IPS-18a (cell line): ENCODE measurements at regions not wholly inside any gene's neighbourhood (a gene's known extent, or its start where the extent isn't known, plus 50 kb on each side); places are given as distances from the start of the nearest gene placed in this dataset.
"Not testable (repeated sequence)": the region's sequence is repeated elsewhere in the genome, so short reads cannot be mapped to it uniquely, and the experiment has no call there.

Experiments used
- H3K27ac ChIP-seq: one replicate; pipeline ENCODE4 v1.5.1; 2013; ENCODE audit warnings: low read length
- H3K27me3 ChIP-seq: one replicate; pipeline ENCODE4 v1.6.1; 2013; ENCODE audit warnings: mild to moderate bottlenecking, low read length; ENCODE audit not compliant: control insufficient read depth, insufficient read depth
- H3K36me3 ChIP-seq: one replicate; pipeline ENCODE4 v1.6.1; 2013; ENCODE audit warnings: low read depth, low read length; ENCODE audit not compliant: control insufficient read depth
- H3K4me1 ChIP-seq: one replicate; pipeline ENCODE4 v1.6.1; 2013; ENCODE audit warnings: low read depth, low read length; ENCODE audit not compliant: control insufficient read depth
- H3K4me3 ChIP-seq: one replicate; pipeline ENCODE4 v1.5.1; 2013; ENCODE audit warnings: low read length
- H3K9ac ChIP-seq: one replicate; pipeline ENCODE4 v1.6.1; 2013; ENCODE audit warnings: mild to moderate bottlenecking, low read length, moderate library complexity
- H3K9me3 ChIP-seq: one replicate; pipeline ENCODE4 v1.6.1; 2013; ENCODE audit warnings: low read depth, low read length; ENCODE audit not compliant: control insufficient read depth

DNA sequence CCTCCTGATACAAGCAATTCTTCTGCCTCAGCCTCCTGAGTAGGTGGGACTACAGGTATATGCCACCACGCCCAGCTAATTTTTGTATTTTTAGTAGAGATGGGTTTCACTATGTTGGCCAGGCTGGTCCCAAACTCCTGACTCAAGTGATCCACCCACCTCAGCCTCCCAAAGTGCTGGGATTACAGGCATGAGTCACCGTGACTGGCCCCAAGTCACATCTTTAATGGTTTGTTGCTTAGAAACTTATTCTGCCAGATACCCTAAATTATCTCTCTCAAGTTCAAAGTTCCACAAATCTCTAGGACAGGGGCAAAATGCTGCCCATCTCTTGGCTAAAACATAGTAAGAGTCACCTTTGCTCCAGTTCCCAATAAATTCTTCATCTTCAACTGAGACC lies 444.1 kb upstream of the HSF2 start:
- H3K9ac ChIP-seq, H3K4me1 ChIP-seq, H3K27me3 ChIP-seq, H3K36me3 ChIP-seq, H3K9me3 ChIP-seq, H3K27ac ChIP-seq, H3K4me3 ChIP-seq: not testable (repeated sequence)

DNA sequence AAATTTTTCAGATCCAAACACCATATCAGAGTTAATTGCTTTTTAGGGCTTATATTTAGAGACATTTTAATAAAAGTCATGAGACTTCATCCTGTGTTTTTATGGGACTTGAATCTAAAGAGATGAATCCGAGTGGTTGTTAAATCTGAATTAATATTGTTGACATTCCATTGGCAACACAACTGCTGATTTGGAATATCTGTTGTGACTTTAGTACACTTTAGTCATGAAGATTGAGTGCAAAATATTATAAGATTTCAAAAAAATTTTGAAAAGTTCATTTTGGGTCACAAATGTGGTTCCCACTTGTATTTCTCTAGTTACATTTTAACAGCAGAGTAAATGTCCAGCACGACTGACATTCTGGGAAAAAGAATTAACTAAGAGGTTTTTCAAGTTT lies 442.7 kb upstream of the HSF2 start:
- Histone ChIP-seq H3K36me3 (no peaks in the 10 kb centered on the region), H3K9ac (no peak overlapping the region), H3K9me3 (no peaks in the 10 kb centered on the region), H3K27me3 (no peaks in the 10 kb centered on the region), H3K4me3 (no peak overlapping the region), H3K4me1 (no peaks in the 10 kb centered on the region), H3K27ac (no peak overlapping the region)

GRCh38 chr6:121959501-121959900 lies 440.0 kb upstream of the HSF2 start:
- Histone ChIP-seq H3K4me3 (no peak overlapping the region), H3K27me3 (no peaks in the 10 kb centered on the region), H3K9ac (no peak overlapping the region), H3K27ac (no peak overlapping the region), H3K36me3 (no peaks in the 10 kb centered on the region), H3K9me3 (no peaks in the 10 kb centered on the region), H3K4me1 (no peaks in the 10 kb centered on the region)

DNA sequence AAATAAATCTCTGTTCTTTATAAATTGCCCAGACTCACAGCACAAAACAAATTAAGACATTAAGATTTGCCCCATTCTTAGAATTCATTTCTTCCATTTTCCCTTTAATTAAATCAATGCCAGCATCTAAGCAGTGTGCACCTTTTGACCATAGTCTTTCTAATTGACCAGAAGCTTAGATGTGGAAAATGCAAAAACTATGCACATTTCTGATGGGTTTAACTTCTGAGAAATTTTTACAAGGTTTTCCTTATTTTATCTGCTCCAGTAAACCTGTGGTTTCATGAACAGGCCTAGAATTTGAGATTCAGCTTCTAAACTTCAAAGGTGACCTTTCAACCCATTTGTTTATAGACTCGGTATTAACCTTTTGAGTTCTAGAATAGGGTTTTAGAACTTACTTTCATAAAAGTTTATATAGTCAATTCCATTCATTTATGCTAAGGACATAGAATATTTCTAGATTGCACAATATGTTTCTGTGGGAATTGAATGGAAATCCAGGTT lies 437.8 kb upstream of the HSF2 start:
- no peak overlapping the region for H3K9ac ChIP-seq
- H3K4me3 ChIP-seq: no peak overlapping the region
- H3K9me3 ChIP-seq: no peaks in the 10 kb centered on the region
- no peak overlapping the region for H3K27ac ChIP-seq
- H3K4me1 ChIP-seq: no peaks in the 10 kb centered on the region
- H3K27me3 ChIP-seq: no peaks in the 10 kb centered on the region
- no peaks in the 10 kb centered on the region for H3K36me3 ChIP-seq

DNA sequence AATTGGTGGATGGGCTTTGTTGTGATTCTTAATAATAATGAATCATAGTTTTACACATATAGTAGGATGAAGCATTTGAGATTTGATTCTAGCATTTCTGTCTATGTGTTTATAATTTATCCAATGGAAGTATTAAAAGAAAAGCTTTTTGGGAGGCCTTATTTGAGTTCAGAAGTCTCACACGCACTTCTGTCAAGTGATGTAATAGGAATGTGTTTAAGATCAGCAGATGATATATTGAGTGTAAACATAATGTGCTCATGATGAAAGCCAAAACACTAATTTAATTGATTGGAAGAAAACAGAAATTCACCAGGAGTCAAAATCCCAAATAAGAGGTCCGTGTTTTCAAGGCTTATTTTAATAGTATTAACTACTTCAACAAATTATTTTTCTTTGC lies 435.6 kb upstream of the HSF2 start:
- Histone ChIP-seq H3K36me3 (no peaks in the 10 kb centered on the region), H3K9me3 (no peaks in the 10 kb centered on the region), H3K4me3 (no peak overlapping the region), H3K9ac (no peak overlapping the region), H3K27ac (no peak overlapping the region), H3K4me1 (no peaks in the 10 kb centered on the region), H3K27me3 (no peaks in the 10 kb centered on the region)

GRCh38 chr6:121965739-121966138 lies 433.7 kb upstream of the HSF2 start:
- no peaks in the 10 kb centered on the region for H3K9me3 ChIP-seq
- no peak overlapping the region for H3K27ac ChIP-seq
- no peak overlapping the region for H3K9ac ChIP-seq
- H3K36me3 ChIP-seq: no peaks in the 10 kb centered on the region
- H3K4me1 ChIP-seq: no peaks in the 10 kb centered on the region
- no peak overlapping the region for H3K4me3 ChIP-seq
- H3K27me3 ChIP-seq: no peaks in the 10 kb centered on the region

GRCh38 chr6:121967631-121968030 lies 431.8 kb upstream of the HSF2 start:
- H3K9me3 ChIP-seq: no peaks in the 10 kb centered on the region
- no peak overlapping the region for H3K4me3 ChIP-seq
- no peak overlapping the region for H3K27ac ChIP-seq
- no peaks in the 10 kb centered on the region for H3K27me3 ChIP-seq
- no peak overlapping the region for H3K9ac ChIP-seq
- no peaks in the 10 kb centered on the region for H3K36me3 ChIP-seq
- H3K4me1 ChIP-seq: peaks cover 7% of the 10 kb centered on the region

DNA sequence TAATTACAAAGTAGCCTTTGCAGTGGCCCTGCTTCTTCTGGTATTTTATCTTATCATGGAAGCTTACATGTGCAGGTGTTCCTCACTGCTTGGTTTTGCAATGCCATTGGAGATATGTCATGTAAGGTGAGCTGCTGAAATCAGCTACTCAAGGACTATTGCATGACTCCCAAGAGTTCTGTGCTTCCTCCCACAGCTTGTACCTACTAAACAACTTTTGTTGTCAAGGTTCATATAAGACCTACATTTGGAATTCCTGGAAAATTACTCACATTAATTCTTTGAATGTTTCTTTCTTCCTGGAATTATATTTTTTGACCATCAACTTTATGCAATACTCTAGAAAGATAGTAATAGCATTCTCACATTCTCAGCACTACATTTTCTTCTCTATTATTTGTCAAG lies 427.5 kb upstream of the HSF2 start:
- no peaks in the 10 kb centered on the region for H3K36me3 ChIP-seq

DNA sequence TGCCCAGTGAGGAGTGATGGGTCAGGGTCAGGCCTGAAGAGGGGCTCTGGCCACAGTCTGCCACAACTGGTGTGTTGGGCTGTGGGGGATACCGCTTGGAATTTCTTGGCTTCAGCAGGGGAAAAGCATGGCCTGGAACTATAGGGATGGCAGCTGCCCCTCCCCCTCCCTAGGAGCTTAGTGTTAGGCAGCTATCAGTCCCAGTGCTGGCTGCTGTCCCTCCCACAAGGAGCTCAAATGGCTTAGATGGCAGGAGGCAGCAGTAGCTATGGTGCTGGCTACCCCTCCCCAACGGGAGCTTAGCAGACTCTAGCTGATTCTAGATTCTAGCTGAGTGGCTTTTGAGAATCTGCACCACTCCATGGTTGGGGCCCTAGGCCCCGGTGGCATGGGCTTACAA lies 414.5 kb upstream of the HSF2 start:
- Histone ChIP-seq H3K9me3 (no peaks in the 10 kb centered on the region), H3K36me3 (no peaks in the 10 kb centered on the region), H3K27ac (no peak overlapping the region), H3K4me3 (no peak overlapping the region), H3K27me3 (no peaks in the 10 kb centered on the region), H3K4me1 (no peaks in the 10 kb centered on the region), H3K9ac (no peak overlapping the region)

More for the DNA sequence above, 427.5 kb upstream of the HSF2 start:
- no peak overlapping the region for H3K4me3 ChIP-seq
- H3K4me1 ChIP-seq: peaks cover 8% of the 10 kb centered on the region
- H3K9me3 ChIP-seq: no peaks in the 10 kb centered on the region
- H3K27ac ChIP-seq: no peak overlapping the region
- H3K27me3 ChIP-seq: no peaks in the 10 kb centered on the region
- no peak overlapping the region for H3K9ac ChIP-seq

GRCh38 chr6:121993362-121993761 lies 406.1 kb upstream of the HSF2 start:
- no peak overlapping the region for H3K9ac ChIP-seq
- H3K27ac ChIP-seq: no peak overlapping the region
- H3K9me3 ChIP-seq: no peaks in the 10 kb centered on the region
- H3K4me1 ChIP-seq: peaks cover 5% of the 10 kb centered on the region
- H3K27me3 ChIP-seq: no peaks in the 10 kb centered on the region
- no peak overlapping the region for H3K4me3 ChIP-seq
- H3K36me3 ChIP-seq: no peaks in the 10 kb centered on the region

GRCh38 chr6:121994919-121995318 lies 404.5 kb upstream of the HSF2 start:
- Histone ChIP-seq H3K4me3 (no peak overlapping the region), H3K9me3 (no peaks in the 10 kb centered on the region), H3K36me3 (no peaks in the 10 kb centered on the region), H3K9ac (no peak overlapping the region), H3K4me1 (peaks cover 16% of the 10 kb centered on the region), H3K27me3 (no peaks in the 10 kb centered on the region), H3K27ac (no peak overlapping the region)

DNA sequence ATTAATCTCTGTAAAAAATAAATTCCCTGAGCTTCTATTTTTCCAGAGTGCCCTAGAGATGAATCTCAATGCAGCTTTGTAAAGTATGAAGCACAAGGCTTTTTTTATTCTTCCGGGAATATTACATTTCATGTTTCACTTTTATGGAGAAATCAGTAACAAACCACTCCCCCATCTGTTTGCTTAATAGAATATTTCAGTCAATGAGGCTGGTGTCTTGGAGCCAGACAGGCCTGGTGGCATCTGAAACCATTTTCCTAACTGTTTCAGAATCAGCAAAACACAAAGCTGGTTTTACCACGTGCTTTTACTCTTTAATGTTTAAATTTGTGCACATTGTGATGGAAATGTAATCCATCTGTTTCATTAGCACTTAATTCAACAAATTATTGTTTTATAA lies 400.8 kb upstream of the HSF2 start:
- H3K4me1 ChIP-seq: peaks cover 31% of the 10 kb centered on the region
- H3K27me3 ChIP-seq: no peaks in the 10 kb centered on the region
- no peaks in the 10 kb centered on the region for H3K9me3 ChIP-seq
- no peaks in the 10 kb centered on the region for H3K36me3 ChIP-seq
- no peak overlapping the region for H3K4me3 ChIP-seq
- H3K27ac ChIP-seq: no peak overlapping the region
- no peak overlapping the region for H3K9ac ChIP-seq
